Mammary epithelial cell (primary cell): ENCODE measurements at regions not wholly inside any gene's neighbourhood (a gene's known extent, or its start where the extent isn't known, plus 50 kb on each side); places are given as distances from the start of the nearest gene placed in this dataset.

Experiments
- CTCF ChIP-seq, 2 donors: IDR thresholded peaks in 1 of 2; conservative IDR thresholded peaks in 1 of 2; 2 replicates each; pipeline ENCODE4 v1.5.1; 2011 to 2012; ENCODE audit warnings: inconsistent platforms in 2 of 2, low read length in 2 of 2, mild to moderate bottlenecking in 2 of 2, control low read depth in 1 of 2, low read depth in 1 of 2; ENCODE audit not compliant: insufficient read depth in 1 of 2; ENCODE audit errors: extremely low read depth in 1 of 2
- EZH2 ChIP-seq: IDR thresholded peaks from 2 replicates; pipeline ENCODE4 v1.6.1; 2012; ENCODE audit warnings: low read length, inconsistent platforms, borderline replicate concordance

GRCh38 chr22:27596133-27596870 is 205.3 kb downstream of the MN1 start:
- no peak for TF ChIP-seq CTCF (conservative IDR thresholded peaks at IDR 0.05 in 1 of 2, IDR thresholded peaks at IDR 0.05 in 1 of 2; ENCODE audit: extremely low read depth in 1 of 2, insufficient read depth in 1 of 2, low read depth in 1 of 2, low read length in 2 of 2)
- no peak for TF ChIP-seq EZH2
